Gastrocnemius medialis (tissue), 4 donors: ENCODE measurements at regions not wholly inside any gene's neighbourhood (a gene's known extent, or its start where the extent isn't known, plus 50 kb on each side); places are given as distances from the start of the nearest gene placed in this dataset.

ENCODE experiments used
- CTCF ChIP-seq, 5 experiments: fragments of 450-650 bp in 3 of 5; fragments of 200-600 bp in 2 of 5; sonication (generic) in 2 of 5; IDR thresholded peaks in 4 of 5; conservative IDR thresholded peaks in 1 of 5; 1 replicate in 4 of 5; 2 replicates in 1 of 5; pipeline ENCODE4 v1.5.1; 2016 to 2019; ENCODE audit warnings: antibody characterized with exemption in 5 of 5, mild to moderate bottlenecking in 3 of 5, moderate library complexity in 3 of 5
- POLR2A ChIP-seq, 2 donors: fragments of 450-650 bp; IDR thresholded peaks; one replicate each; pipeline ENCODE4 v1.6.1; 2017; ENCODE audit warnings: antibody characterized with exemption in 2 of 2, mild to moderate bottlenecking in 2 of 2, moderate library complexity in 2 of 2

GRCh38 chr6:53727748-53728147 is 62.2 kb upstream of the KLHL31 start:
- TF ChIP-seq CTCF (IDR thresholded peaks at IDR 0.05 in 4 of 5, conservative IDR thresholded peaks at IDR 0.05 in 1 of 5) (no peak), POLR2A (IDR thresholded peaks at IDR 0.05) (no peak)
